Retinal pigment epithelial cell (primary cell): ENCODE measurements at regions not wholly inside any gene's neighbourhood (a gene's known extent, or its start where the extent isn't known, plus 50 kb on each side); places are given as distances from the start of the nearest gene placed in this dataset.

ENCODE experiments used
- DNase-seq: peaks from one replicate; pipeline ENCODE4 v3.0.0-alpha.2; 2010; ENCODE audit warnings: low read depth
- H3K4me3 ChIP-seq: 2 replicates; pipeline ENCODE4 v1.5.1; 2011; ENCODE audit warnings: mild to moderate bottlenecking, low read length, control low read depth, moderate library complexity
- TF ChIP-seq, protein P1 (sequence below): conservative IDR thresholded peaks from 2 replicates; pipeline ENCODE4 v1.5.1; 2011; ENCODE audit warnings: low read depth, low read length, control low read depth, inconsistent platforms

DNA sequence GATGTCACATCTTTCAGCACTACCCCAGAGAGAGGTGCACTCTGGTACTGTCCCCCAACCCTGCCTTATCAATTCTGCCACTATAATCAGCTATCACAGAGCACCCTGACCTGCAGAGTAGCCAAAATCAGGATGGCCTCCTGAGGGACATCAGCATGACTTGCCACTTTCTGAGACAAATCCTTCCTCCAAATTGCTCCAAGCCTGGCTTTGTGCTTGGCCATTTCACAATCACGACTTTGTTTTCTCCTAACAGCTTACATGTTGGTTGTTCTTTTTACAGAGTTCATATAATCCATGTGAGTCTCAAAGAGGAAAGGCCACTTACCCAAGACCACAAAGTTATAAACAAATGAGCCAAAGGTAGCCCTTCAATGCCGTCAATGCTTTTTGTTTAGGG, 449.0 kb upstream of the CDH5 start:
- TF ChIP-seq, protein P1, sequence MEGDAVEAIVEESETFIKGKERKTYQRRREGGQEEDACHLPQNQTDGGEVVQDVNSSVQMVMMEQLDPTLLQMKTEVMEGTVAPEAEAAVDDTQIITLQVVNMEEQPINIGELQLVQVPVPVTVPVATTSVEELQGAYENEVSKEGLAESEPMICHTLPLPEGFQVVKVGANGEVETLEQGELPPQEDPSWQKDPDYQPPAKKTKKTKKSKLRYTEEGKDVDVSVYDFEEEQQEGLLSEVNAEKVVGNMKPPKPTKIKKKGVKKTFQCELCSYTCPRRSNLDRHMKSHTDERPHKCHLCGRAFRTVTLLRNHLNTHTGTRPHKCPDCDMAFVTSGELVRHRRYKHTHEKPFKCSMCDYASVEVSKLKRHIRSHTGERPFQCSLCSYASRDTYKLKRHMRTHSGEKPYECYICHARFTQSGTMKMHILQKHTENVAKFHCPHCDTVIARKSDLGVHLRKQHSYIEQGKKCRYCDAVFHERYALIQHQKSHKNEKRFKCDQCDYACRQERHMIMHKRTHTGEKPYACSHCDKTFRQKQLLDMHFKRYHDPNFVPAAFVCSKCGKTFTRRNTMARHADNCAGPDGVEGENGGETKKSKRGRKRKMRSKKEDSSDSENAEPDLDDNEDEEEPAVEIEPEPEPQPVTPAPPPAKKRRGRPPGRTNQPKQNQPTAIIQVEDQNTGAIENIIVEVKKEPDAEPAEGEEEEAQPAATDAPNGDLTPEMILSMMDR = no peak
- no peak overlapping the region for H3K4me3 ChIP-seq
- DNase-seq = no peak

DNA sequence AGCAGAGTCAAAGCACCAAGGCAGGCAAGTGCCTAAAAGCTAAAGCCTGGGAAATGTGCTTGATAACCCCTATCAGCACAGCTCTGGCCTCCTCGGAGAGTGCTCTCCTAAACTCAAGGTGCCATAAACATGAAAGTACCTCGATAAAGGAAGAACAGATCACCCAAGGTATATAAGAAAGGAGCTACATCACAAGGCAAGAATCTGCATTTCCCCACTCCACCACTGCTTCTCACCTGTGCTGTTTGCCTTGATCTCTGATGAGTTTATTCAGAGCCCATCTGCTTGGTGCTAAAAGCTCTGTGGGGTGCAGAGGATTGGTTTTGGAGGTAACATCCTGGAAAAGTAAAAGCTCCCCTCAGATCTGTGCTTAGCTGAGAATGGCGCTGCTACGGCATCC, 449.5 kb upstream of the CDH5 start:
- TF ChIP-seq, protein P1 = no peak
- H3K4me3 ChIP-seq = no peak overlapping the region
- no peak for DNase-seq

DNA sequence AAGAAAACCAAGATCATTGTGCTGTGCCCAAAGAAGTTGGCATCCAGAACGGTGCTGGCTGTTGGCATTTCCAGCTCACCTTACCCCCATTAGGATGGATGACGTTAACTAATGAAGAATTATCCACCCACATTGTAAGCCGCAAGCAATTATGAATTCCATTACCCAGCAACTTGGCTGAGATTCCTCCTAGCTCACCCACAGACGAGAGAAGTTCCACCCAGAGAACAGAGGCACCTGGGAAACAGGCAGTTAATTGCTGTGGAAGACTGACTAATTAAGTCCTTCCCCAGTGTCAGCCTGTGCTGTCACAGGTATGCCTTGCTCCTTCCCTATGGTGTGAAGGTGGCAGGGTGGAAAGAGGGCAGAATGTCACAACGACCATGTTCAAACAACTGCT, 456.2 kb upstream of the CDH5 start:
- no peak for DNase-seq
- TF ChIP-seq, protein P1 = no peak
- H3K4me3 ChIP-seq = no peak overlapping the region

DNA sequence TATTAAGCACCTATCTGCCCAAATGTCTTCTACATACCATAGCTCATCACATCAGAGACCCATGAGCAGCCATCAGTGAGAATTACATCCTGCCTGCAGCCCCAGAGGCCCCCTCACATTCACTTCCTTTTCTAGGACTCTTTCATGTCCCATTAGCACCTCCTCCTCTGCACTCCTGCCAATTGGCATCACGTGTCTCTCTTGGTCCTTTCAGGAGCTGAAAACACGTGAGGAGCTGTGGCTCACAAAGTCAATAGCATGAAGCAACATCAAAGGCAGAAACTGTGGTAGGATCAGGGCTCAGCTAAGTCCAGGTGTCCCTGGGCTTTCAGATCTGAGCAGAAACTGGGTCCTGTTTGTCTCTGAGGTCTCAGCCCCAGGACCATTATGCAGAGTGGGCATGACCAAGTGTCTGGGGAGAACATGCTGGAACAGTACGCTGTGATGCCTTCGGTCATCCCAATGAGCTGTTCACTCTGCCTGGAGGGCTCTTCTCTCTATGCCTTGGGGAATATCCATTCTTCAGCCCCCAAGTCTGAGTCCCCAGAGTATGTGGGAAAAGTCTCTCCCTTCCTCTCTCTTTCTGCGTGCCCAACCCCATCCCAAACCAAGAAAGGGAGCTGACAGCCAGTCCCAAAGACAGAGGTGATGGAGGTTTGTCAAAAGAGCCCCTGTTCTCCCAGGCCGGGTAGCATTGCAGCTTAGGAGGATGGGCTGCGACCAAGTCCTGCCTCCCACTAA, 457.0 kb upstream of the CDH5 start:
- no peak for DNase-seq
- TF ChIP-seq, protein P1 = no peak
- no peak overlapping the region for H3K4me3 ChIP-seq

DNA sequence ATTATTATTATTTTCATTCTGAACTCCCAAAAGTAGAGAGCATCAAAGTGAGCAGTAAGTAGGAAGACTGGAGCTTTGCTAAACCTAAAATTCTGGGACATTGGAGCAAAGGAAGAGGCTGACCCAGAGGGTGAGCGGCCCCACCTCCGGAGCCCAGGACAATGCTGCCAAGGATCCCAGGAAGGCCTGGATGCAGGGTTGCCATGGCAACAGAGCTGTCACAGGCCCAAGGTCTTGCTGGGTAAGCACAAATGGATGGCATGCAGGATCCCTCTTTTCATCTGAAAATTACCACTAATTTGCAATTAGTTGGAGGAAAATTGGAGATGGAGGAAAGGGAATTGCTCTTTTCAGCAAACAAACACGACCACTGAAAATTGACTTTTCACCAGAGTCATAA, 457.9 kb upstream of the CDH5 start:
- TF ChIP-seq, protein P1 = no peak
- no peak overlapping the region for H3K4me3 ChIP-seq
- DNase-seq = no peak

DNA sequence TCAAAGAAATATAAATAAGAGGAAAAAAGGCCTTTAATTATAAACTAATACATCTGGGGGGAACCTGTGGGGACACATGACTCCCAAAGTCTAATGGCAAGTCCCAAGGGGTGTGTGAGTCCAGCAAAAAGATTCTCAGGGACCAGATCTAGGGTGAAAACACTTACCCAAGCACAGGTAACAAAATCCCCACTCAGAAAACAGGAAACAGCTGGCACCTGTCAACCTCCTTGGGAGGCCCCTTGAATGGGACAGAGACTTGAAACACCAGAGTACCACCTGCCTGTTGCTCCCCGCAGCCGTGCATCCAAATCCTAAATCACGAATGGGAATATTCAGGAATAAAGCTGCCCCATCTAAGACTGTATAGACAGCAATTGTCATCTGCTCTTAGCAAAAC, 461.2 kb upstream of the CDH5 start:
- DNase-seq = no peak
- TF ChIP-seq, protein P1 = no peak
- H3K4me3 ChIP-seq = no peak overlapping the region

DNA sequence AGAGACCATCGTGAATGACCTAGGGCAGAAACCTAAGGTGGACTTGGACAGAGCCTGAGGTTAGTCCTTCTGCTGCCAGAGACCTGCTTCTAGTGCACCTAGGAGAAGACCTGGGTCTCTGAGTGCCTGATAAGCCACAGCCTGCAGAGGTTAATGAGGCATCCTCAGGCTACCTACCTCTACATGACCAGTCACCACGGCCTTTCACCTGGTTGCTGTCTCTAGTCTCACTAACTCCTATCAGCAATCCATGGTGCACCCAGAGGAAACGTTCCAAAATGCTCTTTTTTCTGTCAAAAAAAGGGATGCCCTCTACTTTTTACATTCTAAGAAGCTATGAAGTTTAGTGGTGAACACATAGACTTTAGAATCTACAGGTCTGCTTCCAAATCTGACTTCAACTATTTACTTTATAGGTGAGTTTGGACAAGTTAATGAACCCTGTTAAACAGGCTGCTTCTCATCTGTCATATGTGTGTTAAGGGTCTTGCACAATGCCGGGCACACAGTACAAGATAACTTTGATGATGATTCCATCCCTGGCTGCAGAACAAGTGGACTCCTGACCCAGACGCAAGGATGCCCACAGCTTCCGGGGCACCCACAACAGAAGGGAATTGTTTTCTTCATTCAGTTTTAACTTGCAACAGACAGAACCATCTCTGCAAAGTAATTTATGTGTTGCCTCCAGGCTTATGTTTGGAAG, 469.9 kb upstream of the CDH5 start:
- no peak for DNase-seq
- TF ChIP-seq, protein P1 = no peak
- no peak overlapping the region for H3K4me3 ChIP-seq
